H1 (cell line): ENCODE measurements at regions not wholly inside any gene's neighbourhood (a gene's known extent, or its start where the extent isn't known, plus 50 kb on each side); places are given as distances from the start of the nearest gene placed in this dataset.

Source experiments
- CTCF ChIA-PET: fragments of 300-600 bp; sonication (Branson Sonifier 250); formaldehyde crosslinking; loops from one replicate; lab custom pipeline; 2021; ENCODE audit not compliant: partially characterized antibody; lab: Charles Lee
- POLR2A ChIA-PET: fragments of 300-600 bp; sonication (Branson Sonifier 250); formaldehyde crosslinking; loops from one replicate; lab custom pipeline; 2021; ENCODE audit warnings: inconsistent platforms; ENCODE audit not compliant: partially characterized antibody; lab: Charles Lee
- DNase-seq, 2 experiments: peaks; one replicate each; pipeline versions ENCODE4 v3.0.0 to v3.0.0-alpha.2; 2010 to 2022; ENCODE audit warnings: low spot score in 2 of 2, low read depth in 1 of 2, mixed read lengths in 1 of 2
- FAIRE-seq: peaks from 2 replicates; lab custom pipeline; 2011; peaks lifted over from hg19 to GRCh38; lab: Jason Lieb, UNC
- H2AFZ ChIP-seq: 2 replicates; pipeline ENCODE4 v1.8.1; 2012; ENCODE audit warnings: low read length, inconsistent platforms
- H2AK5ac ChIP-seq: 2 replicates; pipeline ENCODE4 v1.6.1; 2013; ENCODE audit warnings: low read depth, low read length
- H2BK120ac ChIP-seq: replicated peaks from 2 replicates; pipeline ENCODE3; 2013; ENCODE audit warnings: low read depth, low read length, inconsistent platforms
- H2BK12ac ChIP-seq: 2 replicates; pipeline ENCODE4 v1.6.1; 2013; ENCODE audit warnings: low read depth, low read length
- H2BK15ac ChIP-seq: 2 replicates; pipeline ENCODE4 v1.6.1; 2013; ENCODE audit warnings: low read length
- H2BK20ac ChIP-seq: 2 replicates; pipeline ENCODE4 v1.6.1; 2013; ENCODE audit warnings: low read length
- H2BK5ac ChIP-seq: 2 replicates; pipeline ENCODE4 v1.6.1; 2013; ENCODE audit warnings: low read depth, low read length
- H3K14ac ChIP-seq: 2 replicates; pipeline ENCODE4 v1.6.1; 2013; ENCODE audit warnings: inconsistent platforms; ENCODE audit not compliant: insufficient read length
- H3K18ac ChIP-seq: 2 replicates; pipeline ENCODE4 v1.6.1; 2013; ENCODE audit warnings: low read length; ENCODE audit errors: extremely low read depth
- H3K23ac ChIP-seq: 2 replicates; pipeline ENCODE4 v1.6.1; 2013; ENCODE audit warnings: inconsistent platforms; ENCODE audit not compliant: insufficient read length
- H3K23me2 ChIP-seq: 2 replicates; pipeline ENCODE4 v1.6.1; 2013; ENCODE audit warnings: low read depth, low read length
- H3K27ac ChIP-seq: 2 replicates; pipeline ENCODE4 v1.6.1; 2011; ENCODE audit warnings: low read depth, low read length, inconsistent platforms
- H3K27me3 ChIP-seq, 4 experiments: replicated peaks in 1 of 4; 1 replicate in 1 of 4; 2 replicates in 3 of 4; pipeline versions ENCODE4 v1.6.1 to v1.8.1; 2011 to 2013; ENCODE audit warnings: low read length in 3 of 4, mild to moderate bottlenecking in 3 of 4, inconsistent platforms in 2 of 4, mixed read lengths in 2 of 4, moderate library complexity in 1 of 4; ENCODE audit not compliant: control insufficient read depth in 3 of 4, insufficient read depth in 3 of 4; ENCODE audit errors: extremely low read depth in 1 of 4
- H3K36me3 ChIP-seq, 4 experiments: 2 replicates each; pipeline versions ENCODE4 v1.6.1 to v1.8.1; 2011 to 2013; ENCODE audit warnings: mild to moderate bottlenecking in 4 of 4, low read length in 3 of 4, moderate library complexity in 2 of 4, control low read depth in 1 of 4, inconsistent platforms in 1 of 4; ENCODE audit not compliant: insufficient read depth in 4 of 4, control insufficient read depth in 2 of 4
- H3K4ac ChIP-seq: replicated peaks from 2 replicates; pipeline ENCODE3; 2013; ENCODE audit warnings: low read length, low read depth, mixed read lengths, inconsistent platforms; ENCODE audit not compliant: insufficient read length
- H3K4me1 ChIP-seq, 4 experiments: replicated peaks in 1 of 4; 1 replicate in 1 of 4; 2 replicates in 3 of 4; pipeline versions ENCODE4 v1.6.1 to v1.8.1; 2011 to 2013; ENCODE audit warnings: low read length in 3 of 4, inconsistent platforms in 2 of 4, mixed read lengths in 1 of 4; ENCODE audit not compliant: insufficient read depth in 4 of 4, control insufficient read depth in 3 of 4
- H3K4me2 ChIP-seq, 2 experiments: 2 replicates each; pipeline versions ENCODE4 v1.6.1 to v1.8.1; 2011 to 2013; ENCODE audit warnings: low read depth in 2 of 2, low read length in 2 of 2, control low read depth in 1 of 2, inconsistent platforms in 1 of 2, mild to moderate bottlenecking in 1 of 2; ENCODE audit not compliant: insufficient read depth in 1 of 2
- H3K4me3 ChIP-seq, 4 experiments: fragments of 200-600, 300-600 bp in 1 of 4; sonication (generic), shearing (Covaris generic), sonication (Bioruptor Twin) in 1 of 4; 2 replicates each; pipeline versions ENCODE4 v1.5.1 to v1.8.1; 2011 to 2016; ENCODE audit warnings: low read length in 4 of 4, low read depth in 3 of 4, control low read depth in 2 of 4, inconsistent platforms in 2 of 4, mild to moderate bottlenecking in 2 of 4, mixed read lengths in 1 of 4, moderate library complexity in 1 of 4; ENCODE audit not compliant: insufficient read depth in 2 of 4; ENCODE audit errors: extremely low read depth in 1 of 4
- H3K56ac ChIP-seq: replicated peaks from 2 replicates; pipeline ENCODE3; 2013; ENCODE audit warnings: low read depth, mild to moderate bottlenecking, mixed read lengths, low read length, inconsistent platforms; ENCODE audit not compliant: insufficient read length
- H3K79me1 ChIP-seq: 2 replicates; pipeline ENCODE4 v1.6.1; 2013; ENCODE audit warnings: low read depth, low read length, control low read depth
- H3K79me2 ChIP-seq, 2 experiments: 2 replicates each; pipeline versions ENCODE4 v1.6.1 to v1.8.1; 2012 to 2013; ENCODE audit warnings: low read length in 2 of 2, mild to moderate bottlenecking in 2 of 2, inconsistent platforms in 1 of 2; ENCODE audit not compliant: insufficient read depth in 2 of 2, control insufficient read depth in 1 of 2
- H3K9ac ChIP-seq, 4 experiments: replicated peaks in 1 of 4; 1 replicate in 1 of 4; 2 replicates in 3 of 4; pipeline versions ENCODE4 v1.6.1 to v1.8.1; 2011 to 2013; ENCODE audit warnings: low read depth in 3 of 4, low read length in 3 of 4, control low read depth in 2 of 4, mild to moderate bottlenecking in 2 of 4, moderate library complexity in 2 of 4, inconsistent platforms in 1 of 4; ENCODE audit errors: extremely low read depth in 1 of 4
- H3K9me3 ChIP-seq, 2 experiments: 2 replicates each; pipeline versions ENCODE4 v1.6.1 to v1.8.1; 2012 to 2013; ENCODE audit warnings: mild to moderate bottlenecking in 2 of 2, moderate library complexity in 2 of 2, control low read depth in 1 of 2, inconsistent platforms in 1 of 2, low read depth in 1 of 2, low read length in 1 of 2, mixed read lengths in 1 of 2; ENCODE audit not compliant: insufficient read depth in 2 of 2
- H4K20me1 ChIP-seq, 2 experiments: replicated peaks in 1 of 2; 2 replicates each; pipeline versions ENCODE3 to v1.8.1; 2011 to 2013; ENCODE audit warnings: inconsistent platforms in 2 of 2, low read length in 2 of 2, mild to moderate bottlenecking in 1 of 2; ENCODE audit not compliant: insufficient read depth in 2 of 2, control insufficient read depth in 1 of 2
- H4K5ac ChIP-seq: 2 replicates; pipeline ENCODE4 v1.6.1; 2013; ENCODE audit warnings: low read length, low read depth, mixed read lengths, inconsistent platforms; ENCODE audit not compliant: insufficient read length
- H4K8ac ChIP-seq: 2 replicates; pipeline ENCODE4 v1.8.0; 2013; ENCODE audit warnings: mild to moderate bottlenecking, moderate library complexity, low read length, inconsistent platforms; ENCODE audit not compliant: insufficient read depth; ENCODE audit errors: extremely low read depth
- H4K91ac ChIP-seq: replicated peaks from 2 replicates; pipeline ENCODE3; 2013; ENCODE audit warnings: low read length, mixed read lengths, inconsistent platforms; ENCODE audit not compliant: insufficient read length
- ASH2L ChIP-seq: fragments of 200-600, 300-600 bp; sonication (generic); IDR thresholded peaks from one replicate; pipeline ENCODE4 v1.7.1; 2017; ENCODE audit warnings: low read length
- BCL11A ChIP-seq, 2 experiments: IDR thresholded peaks; one replicate each; pipeline ENCODE4 v1.6.1; 2011; ENCODE audit warnings: low read depth in 2 of 2, low read length in 2 of 2, mild to moderate bottlenecking in 2 of 2
- BRCA1 ChIP-seq: IDR thresholded peaks from 2 replicates; pipeline ENCODE4 v1.6.1; 2012; ENCODE audit warnings: low read depth, low read length, improper control_type of control experiment
- CBX8 ChIP-seq: fragments of 300-800, 300-1000 bp; sonication (generic); IDR thresholded peaks from 2 replicates; pipeline ENCODE4 v1.7.1; 2016; ENCODE audit warnings: low read depth, low read length, borderline replicate concordance
- CREB1 ChIP-seq: IDR thresholded peaks from 2 replicates; pipeline ENCODE4 v1.6.1; 2012; ENCODE audit warnings: inconsistent platforms
- JUN ChIP-seq: IDR thresholded peaks from 2 replicates; pipeline ENCODE4 v1.6.1; 2011; ENCODE audit warnings: low read depth, mild to moderate bottlenecking, improper control_type of control experiment, low read length
- MAFK ChIP-seq: IDR thresholded peaks from 2 replicates; pipeline ENCODE4 v1.6.1; 2012; ENCODE audit warnings: low read depth, mild to moderate bottlenecking, improper control_type of control experiment, low read length
- RAD21 ChIP-seq, 2 experiments: IDR thresholded peaks in 1 of 2; conservative IDR thresholded peaks in 1 of 2; 2 replicates each; pipeline ENCODE4 v1.6.1; 2011; ENCODE audit warnings: low read depth in 2 of 2, low read length in 2 of 2, improper control_type of control experiment in 1 of 2, inconsistent platforms in 1 of 2, mild to moderate bottlenecking in 1 of 2, moderate library complexity in 1 of 2
- RXRA ChIP-seq: IDR thresholded peaks from 2 replicates; pipeline ENCODE4 v1.6.1; 2011; ENCODE audit warnings: low read depth, mild to moderate bottlenecking, low read length, moderate library complexity; ENCODE audit not compliant: insufficient read depth
- SP4 ChIP-seq: IDR thresholded peaks from 2 replicates; pipeline ENCODE4 v1.6.1; 2012; ENCODE audit warnings: low read length, inconsistent platforms
- TEAD4 ChIP-seq: IDR thresholded peaks from 2 replicates; pipeline ENCODE4 v1.6.1; 2012; ENCODE audit warnings: low read depth, low read length, inconsistent platforms, mixed read lengths
- YY1 ChIP-seq: IDR thresholded peaks from 2 replicates; pipeline ENCODE4 v1.6.1; 2011; ENCODE audit warnings: low read depth, mild to moderate bottlenecking, low read length
- WGBS, 2 experiments: shearing (Covaris generic) in 1 of 2; methylation state at CpG; one replicate each; pipeline versions ENCODE4 v1.1.6 to v1.1.7; 2013 to 2015; ENCODE audit warnings: low lambda C conversion rate in 2 of 2, mixed read lengths in 2 of 2, inconsistent platforms in 1 of 2, low coverage in 1 of 2, missing lambda C conversion rate in 1 of 2; ENCODE audit not compliant: insufficient replicate concordance in 2 of 2, insufficient coverage in 1 of 2, insufficient read length in 1 of 2; ENCODE audit errors: extremely low coverage in 1 of 2, missing lambda C conversion rate in 1 of 2; 5-methylcytosine and 5-hydroxymethylcytosine counted together
- TF ChIP-seq, protein P1 (sequence below), 3 experiments: IDR thresholded peaks; 1 replicate in 2 of 3; 2 replicates in 1 of 3; pipeline versions ENCODE4 v1.5.1 to v1.6.1; 2011; ENCODE audit warnings: low read length in 3 of 3, mild to moderate bottlenecking in 3 of 3, inconsistent platforms in 2 of 3, low read depth in 1 of 3, moderate library complexity in 1 of 3; ENCODE audit not compliant: insufficient read depth in 1 of 3; ENCODE audit errors: control extremely low read depth in 1 of 3

GRCh38 chr6:111992851-111993250 lies 61.1 kb upstream of the CCN6 start:
- Histone ChIP-seq H2AK5ac (no peak overlapping the region), H3K9ac (no peak overlapping the region), H3K23me2 (no peaks in the 10 kb centered on the region), H3K27ac (no peak overlapping the region), H3K4me2 (no peak overlapping the region), H2BK15ac (no peak overlapping the region), H3K4ac (no peak overlapping the region), H2BK120ac (no peak overlapping the region), H3K23ac (no peak overlapping the region), H3K18ac (no peak overlapping the region), H4K91ac (no peak overlapping the region), H2BK20ac (no peak overlapping the region), H3K36me3 (no peaks in the 10 kb centered on the region), H3K79me2 (no peaks in the 10 kb centered on the region), H4K8ac (no peak overlapping the region), H3K27me3 (no peaks in the 10 kb centered on the region), H2AFZ (no peak overlapping the region), H2BK12ac (no peak overlapping the region), H3K56ac (no peak overlapping the region), H3K9me3 (no peaks in the 10 kb centered on the region), H2BK5ac (no peak overlapping the region), H3K4me1 (peaks cover 0 to 7% (median 1%) of the 10 kb centered on the region in 4 experiments; a peak in 1 of 7 replicates), H3K4me3 (no peak overlapping the region), H4K20me1 (no peaks in the 10 kb centered on the region), H3K79me1 (no peaks in the 10 kb centered on the region), H4K5ac (no peak overlapping the region), H3K14ac (no peak overlapping the region)
- WGBS, 2 experiments, result 85% methylated on average over 4 of the region's 4 CpGs; no CpG with 5 or more reads in 1 of the 2 experiments
- CTCF ChIA-PET, result interaction anchor here (1.1 to 2.1 kb wide), 10 partner anchors 11 to 283 kb away, joined by 3 to 8 read pairs (median 4); no protein-coding TSS in a partner anchor
- DNase-seq (no peak), FAIRE-seq (no peak)
- POLR2A ChIA-PET, result interaction anchor here (1.2 kb wide), 1 partner anchor 26 kb away, joined by 3 read pairs; no protein-coding TSS in a partner anchor
- TF ChIP-seq SP4 (no peak), CREB1 (no peak), BCL11A (IDR thresholded peaks at IDR 0.05; ENCODE audit: low read depth in 2 of 2, low read length in 2 of 2) (no peak), CBX8 (no peak), YY1 (no peak), ASH2L (no peak), JUN (no peak), TEAD4 (no peak), RAD21 (IDR thresholded peaks at IDR 0.05 in 1 of 2, conservative IDR thresholded peaks at IDR 0.05 in 1 of 2; ENCODE audit: low read depth in 2 of 2, low read length in 2 of 2) (no peak), RXRA (no peak), BRCA1 (no peak), MAFK (no peak)
- TF ChIP-seq, protein P1, sequence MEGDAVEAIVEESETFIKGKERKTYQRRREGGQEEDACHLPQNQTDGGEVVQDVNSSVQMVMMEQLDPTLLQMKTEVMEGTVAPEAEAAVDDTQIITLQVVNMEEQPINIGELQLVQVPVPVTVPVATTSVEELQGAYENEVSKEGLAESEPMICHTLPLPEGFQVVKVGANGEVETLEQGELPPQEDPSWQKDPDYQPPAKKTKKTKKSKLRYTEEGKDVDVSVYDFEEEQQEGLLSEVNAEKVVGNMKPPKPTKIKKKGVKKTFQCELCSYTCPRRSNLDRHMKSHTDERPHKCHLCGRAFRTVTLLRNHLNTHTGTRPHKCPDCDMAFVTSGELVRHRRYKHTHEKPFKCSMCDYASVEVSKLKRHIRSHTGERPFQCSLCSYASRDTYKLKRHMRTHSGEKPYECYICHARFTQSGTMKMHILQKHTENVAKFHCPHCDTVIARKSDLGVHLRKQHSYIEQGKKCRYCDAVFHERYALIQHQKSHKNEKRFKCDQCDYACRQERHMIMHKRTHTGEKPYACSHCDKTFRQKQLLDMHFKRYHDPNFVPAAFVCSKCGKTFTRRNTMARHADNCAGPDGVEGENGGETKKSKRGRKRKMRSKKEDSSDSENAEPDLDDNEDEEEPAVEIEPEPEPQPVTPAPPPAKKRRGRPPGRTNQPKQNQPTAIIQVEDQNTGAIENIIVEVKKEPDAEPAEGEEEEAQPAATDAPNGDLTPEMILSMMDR (IDR thresholded peaks at IDR 0.05; ENCODE audit: control extremely low read depth in 1 of 3, insufficient read depth in 1 of 3, low read depth in 1 of 3, low read length in 3 of 3), result no peak
